Upper lobe of right lung (tissue), 1 donor: ENCODE measurements at regions not wholly inside any gene's neighbourhood (a gene's known extent, or its start where the extent isn't known, plus 50 kb on each side); places are given as distances from the start of the nearest gene placed in this dataset.

ENCODE experiments used
- ATAC-seq: fragments of 200-7000 bp; cut with Tn5 transposase; one replicate; pipeline ENCODE4 v1.9.1; 2020; ENCODE audit warnings: mild to moderate bottlenecking, moderate library complexity
- DNase-seq: peaks from one replicate; pipeline ENCODE4 v3.0.0-alpha.2; 2020
- H3K27ac ChIP-seq: fragments of 200-600 bp; one replicate; pipeline ENCODE4 v1.8.0; 2022
- H3K27me3 ChIP-seq: fragments of 200-600 bp; one replicate; pipeline ENCODE4 v1.8.0; 2022; ENCODE audit warnings: mild to moderate bottlenecking
- H3K36me3 ChIP-seq: fragments of 200-600 bp; one replicate; pipeline ENCODE4 v1.8.0; 2022
- H3K4me1 ChIP-seq: fragments of 200-600 bp; one replicate; pipeline ENCODE4 v1.8.0; 2022
- H3K4me3 ChIP-seq: fragments of 200-600 bp; one replicate; pipeline ENCODE4 v1.8.0; 2022; ENCODE audit warnings: mild to moderate bottlenecking
- H3K9me3 ChIP-seq: fragments of 200-600 bp; one replicate; pipeline ENCODE4 v1.8.0; 2022
- CTCF ChIP-seq: fragments of 200-600 bp; IDR thresholded peaks from one replicate; pipeline ENCODE4 v1.8.0; 2022; ENCODE audit warnings: antibody characterized with exemption
- intact Hi-C: fragments of 100-400 bp; cut with DNase I; formaldehyde crosslinking; loops from one replicate; pipeline ENCODE4 v1.11.0; 2022
- donor health status: DM: no; HTN: yes; CAD: no; lungs with severe emphysema.

GRCh38 chr2:60091266-60091665, 462.2 kb downstream of the BCL11A start:
- Histone ChIP-seq H3K27ac (no peak overlapping the region), H3K36me3 (no peaks in the 10 kb centered on the region), H3K4me1 (no peaks in the 10 kb centered on the region), H3K4me3 (no peak overlapping the region), H3K27me3 (no peaks in the 10 kb centered on the region), H3K9me3 (no peaks in the 10 kb centered on the region)
- no peak for DNase-seq
- no peak for TF ChIP-seq CTCF
- intact Hi-C loops, result no loop called here
- no peak for ATAC-seq

- H3K27me3 ChIP-seq, result no peaks in the 10 kb centered on the region
- no peak overlapping the region for H3K27ac ChIP-seq
- ATAC-seq, result no peak
- intact Hi-C loops, result no loop called here
- no peak for TF ChIP-seq CTCF
- no peaks in the 10 kb centered on the region for H3K4me1 ChIP-seq
- H3K36me3 ChIP-seq, result no peaks in the 10 kb centered on the region
- no peaks in the 10 kb centered on the region for H3K9me3 ChIP-seq
- no peak overlapping the region for H3K4me3 ChIP-seq
- no peak for DNase-seq
Observed at GRCh38 chr2:60079562-60079961, 473.9 kb downstream of the BCL11A start.

GRCh38 chr2:60075048-60075447, 478.4 kb downstream of the BCL11A start:
- H3K9me3 ChIP-seq, result no peaks in the 10 kb centered on the region
- no peak for TF ChIP-seq CTCF
- H3K4me3 ChIP-seq, result no peak overlapping the region
- no peak for ATAC-seq
- no peak overlapping the region for H3K27ac ChIP-seq
- intact Hi-C loops, result no loop called here
- H3K36me3 ChIP-seq, result no peaks in the 10 kb centered on the region
- no peak for DNase-seq
- no peaks in the 10 kb centered on the region for H3K4me1 ChIP-seq
- H3K27me3 ChIP-seq, result peaks cover 6% of the 10 kb centered on the region

- H3K9me3 ChIP-seq, result no peaks in the 10 kb centered on the region
- H3K27ac ChIP-seq, result no peak overlapping the region
- TF ChIP-seq CTCF, result no peak
- H3K27me3 ChIP-seq, result peaks cover 6% of the 10 kb centered on the region
- DNase-seq (no peak), ATAC-seq (no peak)
- intact Hi-C loops, result no loop called here
- H3K4me3 ChIP-seq, result no peak overlapping the region
- no peaks in the 10 kb centered on the region for H3K36me3 ChIP-seq
- no peaks in the 10 kb centered on the region for H3K4me1 ChIP-seq
Observed at GRCh38 chr2:60073201-60073600, 480.3 kb downstream of the BCL11A start.

GRCh38 chr2:60072609-60073008, 480.8 kb downstream of the BCL11A start:
- H3K9me3 ChIP-seq, result no peaks in the 10 kb centered on the region
- H3K36me3 ChIP-seq, result no peaks in the 10 kb centered on the region
- H3K27ac ChIP-seq, result no peak overlapping the region
- H3K27me3 ChIP-seq, result peaks cover 6% of the 10 kb centered on the region
- ATAC-seq (no peak), DNase-seq (no peak)
- no peak overlapping the region for H3K4me3 ChIP-seq
- intact Hi-C loops, result no loop called here
- no peaks in the 10 kb centered on the region for H3K4me1 ChIP-seq
- TF ChIP-seq CTCF, result no peak

GRCh38 chr2:60071490-60071831, 482.0 kb downstream of the BCL11A start:
- peaks cover 6% of the 10 kb centered on the region for H3K27me3 ChIP-seq
- ATAC-seq, result no peak

More at GRCh38 chr2:60071490-60071831, 482.0 kb downstream of the BCL11A start:
- TF ChIP-seq CTCF, result no peak
- intact Hi-C loops, result no loop called here
- no peak for DNase-seq
- no peaks in the 10 kb centered on the region for H3K4me1 ChIP-seq
- H3K9me3 ChIP-seq, result no peaks in the 10 kb centered on the region
- H3K27ac ChIP-seq, result no peak overlapping the region
- no peak overlapping the region for H3K4me3 ChIP-seq
- H3K36me3 ChIP-seq, result no peaks in the 10 kb centered on the region
